Upper lobe of right lung (tissue), 1 donor: ENCODE measurements at regions not wholly inside any gene's neighbourhood (a gene's known extent, or its start where the extent isn't known, plus 50 kb on each side); places are given as distances from the start of the nearest gene placed in this dataset.

Experiments
- ATAC-seq: fragments of 200-7000 bp; cut with Tn5 transposase; one replicate; pipeline ENCODE4 v1.9.1; 2020; ENCODE audit warnings: mild to moderate bottlenecking, moderate library complexity
- DNase-seq: peaks from one replicate; pipeline ENCODE4 v3.0.0-alpha.2; 2020
- H3K27ac ChIP-seq: fragments of 200-600 bp; one replicate; pipeline ENCODE4 v1.8.0; 2022
- H3K27me3 ChIP-seq: fragments of 200-600 bp; one replicate; pipeline ENCODE4 v1.8.0; 2022; ENCODE audit warnings: mild to moderate bottlenecking
- H3K36me3 ChIP-seq: fragments of 200-600 bp; one replicate; pipeline ENCODE4 v1.8.0; 2022
- H3K4me1 ChIP-seq: fragments of 200-600 bp; one replicate; pipeline ENCODE4 v1.8.0; 2022
- H3K4me3 ChIP-seq: fragments of 200-600 bp; one replicate; pipeline ENCODE4 v1.8.0; 2022; ENCODE audit warnings: mild to moderate bottlenecking
- H3K9me3 ChIP-seq: fragments of 200-600 bp; one replicate; pipeline ENCODE4 v1.8.0; 2022
- CTCF ChIP-seq: fragments of 200-600 bp; IDR thresholded peaks from one replicate; pipeline ENCODE4 v1.8.0; 2022; ENCODE audit warnings: antibody characterized with exemption
- intact Hi-C: fragments of 100-400 bp; cut with DNase I; formaldehyde crosslinking; loops from one replicate; pipeline ENCODE4 v1.11.0; 2022
- donor health status: DM: no; HTN: yes; CAD: no; lungs with severe emphysema.

GRCh38 chr2:240277807-240278522, 137.5 kb upstream of the OTOS start:
- peaks cover 19% of the 10 kb centered on the region for H3K27me3 ChIP-seq
- no peak overlapping the region for H3K4me3 ChIP-seq
- ATAC-seq (no peak), DNase-seq (no peak)
- no peaks in the 10 kb centered on the region for H3K36me3 ChIP-seq
- intact Hi-C loops: no loop called here
- H3K9me3 ChIP-seq: no peaks in the 10 kb centered on the region
- no peaks in the 10 kb centered on the region for H3K4me1 ChIP-seq
- no peak overlapping the region for H3K27ac ChIP-seq
- no peak for TF ChIP-seq CTCF

GRCh38 chr2:240278661-240279060, 138.2 kb upstream of the OTOS start:
- ATAC-seq (no peak), DNase-seq (no peak)
- Histone ChIP-seq H3K36me3 (no peaks in the 10 kb centered on the region), H3K27me3 (peaks cover 16% of the 10 kb centered on the region), H3K4me1 (no peaks in the 10 kb centered on the region), H3K4me3 (no peak overlapping the region), H3K9me3 (no peaks in the 10 kb centered on the region), H3K27ac (no peak overlapping the region)
- TF ChIP-seq CTCF: no peak
- intact Hi-C loops: no loop called here

- Histone ChIP-seq H3K4me3 (no peak overlapping the region), H3K9me3 (no peaks in the 10 kb centered on the region), H3K27me3 (peaks cover 4% of the 10 kb centered on the region), H3K36me3 (no peaks in the 10 kb centered on the region), H3K27ac (no peak overlapping the region), H3K4me1 (no peaks in the 10 kb centered on the region)
- DNase-seq: no peak
- ATAC-seq: no peak
- intact Hi-C loops: no loop called here
- no peak for TF ChIP-seq CTCF
Observed at GRCh38 chr2:240280621-240281020, 140.2 kb upstream of the OTOS start.

GRCh38 chr2:240284503-240285259, 144.2 kb upstream of the OTOS start:
- H3K4me3 ChIP-seq: no peak overlapping the region
- no peak overlapping the region for H3K27ac ChIP-seq
- H3K9me3 ChIP-seq: no peaks in the 10 kb centered on the region
- ATAC-seq (no peak), DNase-seq (peak; percentile 46)
- no peaks in the 10 kb centered on the region for H3K36me3 ChIP-seq
- no peaks in the 10 kb centered on the region for H3K27me3 ChIP-seq
- intact Hi-C loops: no loop called here
- TF ChIP-seq CTCF: no peak
- no peaks in the 10 kb centered on the region for H3K4me1 ChIP-seq

- ATAC-seq (no peak), DNase-seq (no peak)
- H3K4me3 ChIP-seq: no peak overlapping the region
- TF ChIP-seq CTCF: no peak
- H3K27me3 ChIP-seq: no peaks in the 10 kb centered on the region
- H3K4me1 ChIP-seq: no peaks in the 10 kb centered on the region
- H3K9me3 ChIP-seq: no peaks in the 10 kb centered on the region
- H3K36me3 ChIP-seq: no peaks in the 10 kb centered on the region
- no peak overlapping the region for H3K27ac ChIP-seq
- intact Hi-C loops: no loop called here
Observed at GRCh38 chr2:240285725-240286124, 145.3 kb upstream of the OTOS start.
